ENCODE measurements at regions not wholly inside any gene's neighbourhood (a gene's known extent, or its start where the extent isn't known, plus 50 kb on each side); places are given as distances from the start of the nearest gene placed in this dataset.

- TF ChIP-seq TAF1 (IDR thresholded peaks at IDR 0.05; ENCODE audit: borderline replicate concordance, insufficient read depth, low read length): no peak
- TF ChIP-seq POLR2AphosphoS5 (IDR thresholded peaks at IDR 0.05; ENCODE audit: low read depth, low read length): no peak
- TF ChIP-seq, protein P1, sequence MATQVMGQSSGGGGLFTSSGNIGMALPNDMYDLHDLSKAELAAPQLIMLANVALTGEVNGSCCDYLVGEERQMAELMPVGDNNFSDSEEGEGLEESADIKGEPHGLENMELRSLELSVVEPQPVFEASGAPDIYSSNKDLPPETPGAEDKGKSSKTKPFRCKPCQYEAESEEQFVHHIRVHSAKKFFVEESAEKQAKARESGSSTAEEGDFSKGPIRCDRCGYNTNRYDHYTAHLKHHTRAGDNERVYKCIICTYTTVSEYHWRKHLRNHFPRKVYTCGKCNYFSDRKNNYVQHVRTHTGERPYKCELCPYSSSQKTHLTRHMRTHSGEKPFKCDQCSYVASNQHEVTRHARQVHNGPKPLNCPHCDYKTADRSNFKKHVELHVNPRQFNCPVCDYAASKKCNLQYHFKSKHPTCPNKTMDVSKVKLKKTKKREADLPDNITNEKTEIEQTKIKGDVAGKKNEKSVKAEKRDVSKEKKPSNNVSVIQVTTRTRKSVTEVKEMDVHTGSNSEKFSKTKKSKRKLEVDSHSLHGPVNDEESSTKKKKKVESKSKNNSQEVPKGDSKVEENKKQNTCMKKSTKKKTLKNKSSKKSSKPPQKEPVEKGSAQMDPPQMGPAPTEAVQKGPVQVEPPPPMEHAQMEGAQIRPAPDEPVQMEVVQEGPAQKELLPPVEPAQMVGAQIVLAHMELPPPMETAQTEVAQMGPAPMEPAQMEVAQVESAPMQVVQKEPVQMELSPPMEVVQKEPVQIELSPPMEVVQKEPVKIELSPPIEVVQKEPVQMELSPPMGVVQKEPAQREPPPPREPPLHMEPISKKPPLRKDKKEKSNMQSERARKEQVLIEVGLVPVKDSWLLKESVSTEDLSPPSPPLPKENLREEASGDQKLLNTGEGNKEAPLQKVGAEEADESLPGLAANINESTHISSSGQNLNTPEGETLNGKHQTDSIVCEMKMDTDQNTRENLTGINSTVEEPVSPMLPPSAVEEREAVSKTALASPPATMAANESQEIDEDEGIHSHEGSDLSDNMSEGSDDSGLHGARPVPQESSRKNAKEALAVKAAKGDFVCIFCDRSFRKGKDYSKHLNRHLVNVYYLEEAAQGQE (IDR thresholded peaks at IDR 0.05; ENCODE audit: insufficient read depth in 1 of 2, low read depth in 2 of 2, low read length in 2 of 2): no peak
- no peak for TF ChIP-seq SIN3A (IDR thresholded peaks at IDR 0.05; ENCODE audit: borderline replicate concordance, insufficient read depth, low read length)
These were observed 240.3 kb downstream of the LRATD1 start for GRCh38 chr2:14872779-14873325.

All from PFSK-1 (cell line).